ENCODE measurements at regions not wholly inside any gene's neighbourhood (a gene's known extent, or its start where the extent isn't known, plus 50 kb on each side); places are given as distances from the start of the nearest gene placed in this dataset.

DNA sequence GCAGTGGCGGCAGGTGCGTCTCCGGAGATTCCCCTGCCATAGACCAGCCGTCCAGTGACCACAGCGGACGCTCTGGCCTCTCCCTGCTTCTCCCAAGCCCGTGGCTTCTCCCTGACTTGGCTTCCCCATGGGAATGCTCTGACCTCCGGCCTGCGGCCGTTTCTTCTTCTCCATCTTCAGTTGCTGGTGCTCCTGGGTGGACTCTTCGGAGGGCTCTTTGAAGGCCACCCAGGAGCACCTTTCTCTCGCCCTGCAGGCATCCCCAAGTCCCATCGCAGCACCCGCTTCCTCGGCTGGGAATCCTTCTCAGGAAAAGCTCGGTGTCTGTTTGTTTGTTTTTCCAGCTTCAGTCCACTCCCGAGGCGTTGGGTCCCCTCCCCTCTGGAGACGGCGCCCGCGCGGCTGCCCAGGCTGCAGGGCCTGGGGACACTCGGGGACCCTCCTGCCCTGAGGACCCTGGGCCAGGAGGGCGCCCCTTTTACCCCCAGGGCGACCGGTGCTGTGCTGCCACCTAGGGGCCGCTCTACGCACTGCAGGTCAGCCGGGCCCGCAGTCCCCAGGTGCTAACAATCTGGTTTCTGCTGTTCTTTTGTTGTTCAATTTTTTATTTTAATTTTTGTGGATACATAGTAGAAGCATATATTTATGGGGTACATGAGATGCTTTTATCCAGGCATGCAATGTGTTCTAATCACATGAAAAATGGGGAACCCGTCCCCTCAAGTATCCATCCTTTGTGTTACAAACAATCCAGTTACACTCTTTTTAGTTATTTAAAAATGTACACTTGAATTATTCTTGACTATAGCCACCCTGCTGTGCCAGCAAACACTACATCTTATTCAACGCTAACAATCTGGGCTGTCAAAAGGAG, 197.9 kb upstream of the ADAMTS16 start:
- TF ChIP-seq CTCF (IDR thresholded peaks at IDR 0.05) (peak in 4 of 7 experiments; percentile 39 to 75 (median 65)), POLR2AphosphoS5 (IDR thresholded peaks at IDR 0.05) (no peak)
